NCI-H774 (cell line): ENCODE measurements at regions not wholly inside any gene's neighbourhood (a gene's known extent, or its start where the extent isn't known, plus 50 kb on each side); places are given as distances from the start of the nearest gene placed in this dataset.

Experiments
- DNase-seq: peaks from one replicate; lab custom pipeline; 2025; lab: John Stamatoyannopoulos, UW

- no peak for DNase-seq
Observed at GRCh38 chr2:47315475-47315874, 53.6 kb upstream of the EPCAM start.

GRCh38 chr2:47313728-47314127 lies 55.4 kb upstream of the EPCAM start:
- no peak for DNase-seq

- DNase-seq: no peak
Observed at GRCh38 chr2:47313141-47313691, 55.9 kb upstream of the EPCAM start.

GRCh38 chr2:47312491-47312850 lies 56.6 kb upstream of the EPCAM start:
- DNase-seq: no peak

- DNase-seq: no peak
Observed at GRCh38 chr2:47311764-47312490, 57.2 kb upstream of the EPCAM start.

GRCh38 chr2:47310801-47311560 lies 58.1 kb upstream of the EPCAM start:
- no peak for DNase-seq

- no peak for DNase-seq
Observed at GRCh38 chr2:47309952-47310800, 58.9 kb upstream of the EPCAM start.

GRCh38 chr2:47309472-47309951 lies 59.6 kb upstream of the EPCAM start:
- DNase-seq: no peak

GRCh38 chr2:47307066-47307465 lies 62.0 kb upstream of the EPCAM start:
- peak; percentile 5 for DNase-seq

- no peak for DNase-seq
Observed at GRCh38 chr2:47304654-47305053, 64.5 kb upstream of the EPCAM start.

GRCh38 chr2:47303341-47304148 lies 65.6 kb upstream of the EPCAM start:
- no peak for DNase-seq

GRCh38 chr2:47302308-47302707 lies 66.8 kb upstream of the EPCAM start:
- no peak for DNase-seq

GRCh38 chr2:47301731-47302130 lies 67.4 kb upstream of the EPCAM start:
- DNase-seq: no peak

- no peak for DNase-seq
Observed at GRCh38 chr2:47301277-47301618, 67.9 kb upstream of the EPCAM start.

- no peak for DNase-seq
Observed at GRCh38 chr2:47300609-47301276, 68.4 kb upstream of the EPCAM start.

GRCh38 chr2:47300081-47300480 lies 69.0 kb upstream of the EPCAM start:
- DNase-seq: no peak

GRCh38 chr2:47299555-47299954 lies 69.6 kb upstream of the EPCAM start:
- no peak for DNase-seq

GRCh38 chr2:47298771-47299170 lies 70.3 kb upstream of the EPCAM start:
- DNase-seq: no peak

- DNase-seq: no peak
Observed at GRCh38 chr2:47297767-47298425, 71.2 kb upstream of the EPCAM start.

- no peak for DNase-seq
Observed at GRCh38 chr2:47295981-47296635, 73.0 kb upstream of the EPCAM start.
